HepG2 (cell line): ENCODE measurements at regions not wholly inside any gene's neighbourhood (a gene's known extent, or its start where the extent isn't known, plus 50 kb on each side); places are given as distances from the start of the nearest gene placed in this dataset.

Experiments
- ATAC-seq: fragments of 200-7000 bp; cut with Tn5 transposase; 3 replicates; pipeline ENCODE4 v1.9.1; 2020; ENCODE audit warnings: mild to moderate bottlenecking, moderate library complexity
- BruUV-seq: library from RNA; stranded (reverse); fragments of 400-500 nt; replicated peaks from 2 replicates; lab custom pipeline; 2021; lab: Mats Ljungman, UMichigan
- CTCF ChIA-PET: fragments of 300-600 bp; formaldehyde crosslinking; extraction: SDS; loops from one replicate; lab custom pipeline; 2021; ENCODE audit warnings: low total read pairs, inconsistent platforms, low intra/inter-chr PET ratio; lab: Yijun Ruan, JAX
- POLR2A ChIA-PET: fragments of 350-600 bp; sonication (Branson Sonifier 250); formaldehyde crosslinking; loops from one replicate; lab custom pipeline; 2020; ENCODE audit warnings: antibody characterized with exemption, inconsistent platforms; lab: Yijun Ruan, JAX
- DNase-seq: peaks from one replicate; pipeline ENCODE4 v3.0.0-alpha.2; 2015; ENCODE audit warnings: low spot score
- FAIRE-seq: peaks from 3 replicates; lab custom pipeline; 2011; peaks lifted over from hg19 to GRCh38; lab: Jason Lieb, UNC
- H2AFZ ChIP-seq: one replicate; pipeline ENCODE4 v1.6.1; 2011; ENCODE audit warnings: low read length, inconsistent platforms
- H3K27ac ChIP-seq: fragments of 300-600 bp; 3 replicates; pipeline ENCODE4 v1.8.0; 2011; ENCODE audit warnings: mixed run types, mild to moderate bottlenecking, mixed read lengths, low read length, inconsistent platforms; ENCODE audit not compliant: insufficient read depth; ENCODE audit errors: extremely low read length
- H3K27me3 ChIP-seq, 2 experiments: fragments of 200-600 bp in 1 of 2; 2 replicates in 1 of 2; 3 replicates in 1 of 2; pipeline versions ENCODE4 v1.6.0 to v1.8.0; 2011; ENCODE audit warnings: low read length in 2 of 2, mild to moderate bottlenecking in 2 of 2, moderate library complexity in 2 of 2, inconsistent platforms in 1 of 2; ENCODE audit not compliant: insufficient read depth in 2 of 2, control insufficient read depth in 1 of 2
- H3K36me3 ChIP-seq, 2 experiments: fragments of 200-600 bp in 1 of 2; replicated peaks in 1 of 2; 2 replicates in 1 of 2; 3 replicates in 1 of 2; pipeline versions ENCODE4 v1.5.1 to v1.8.0; 2011; ENCODE audit warnings: low read length in 2 of 2, inconsistent platforms in 1 of 2; ENCODE audit not compliant: insufficient read depth in 2 of 2, control insufficient read depth in 1 of 2
- H3K4me1 ChIP-seq: 2 replicates; pipeline ENCODE4 v1.5.1; 2012; ENCODE audit warnings: low read length, inconsistent platforms; ENCODE audit not compliant: insufficient read depth
- H3K4me2 ChIP-seq: 2 replicates; pipeline ENCODE4 v1.6.0; 2011; ENCODE audit warnings: low read depth, low read length, inconsistent platforms
- H3K4me3 ChIP-seq, 3 experiments: fragments of 200-600 bp in 1 of 3; sonication (generic), shearing (Covaris generic) in 1 of 3; replicated peaks in 1 of 3; 2 replicates each; pipeline ENCODE4 v1.5.1; 2011 to 2016; ENCODE audit warnings: low read length in 3 of 3, inconsistent platforms in 2 of 3, low read depth in 2 of 3, mild to moderate bottlenecking in 2 of 3, control low read depth in 1 of 3, mixed read lengths in 1 of 3; ENCODE audit not compliant: insufficient read depth in 1 of 3
- H3K79me2 ChIP-seq: one replicate; pipeline ENCODE4 v1.6.1; 2011; ENCODE audit warnings: low read length, inconsistent platforms; ENCODE audit not compliant: insufficient read depth
- H3K9ac ChIP-seq: 2 replicates; pipeline ENCODE4 v1.6.0; 2011; ENCODE audit warnings: mild to moderate bottlenecking, low read depth, low read length, inconsistent platforms; ENCODE audit not compliant: insufficient read depth
- H3K9me3 ChIP-seq: 2 replicates; pipeline ENCODE4 v1.5.1; 2012; ENCODE audit warnings: mild to moderate bottlenecking, low read length
- H4K20me1 ChIP-seq: 2 replicates; pipeline ENCODE4 v1.6.0; 2011; ENCODE audit warnings: inconsistent platforms, mild to moderate bottlenecking, low read length, moderate library complexity; ENCODE audit not compliant: insufficient read depth
- FIP1L1 ChIP-seq: fragments of 200-400 bp; formaldehyde crosslinking; IDR thresholded peaks from 2 replicates; pipeline ENCODE4 v1.6.1; 2018; ENCODE audit warnings: low read depth, mild to moderate bottlenecking, low read length, moderate library complexity, borderline replicate concordance; ENCODE audit not compliant: insufficient read depth
- KLF16 ChIP-seq, 2 experiments: sonication (generic) in 1 of 2; formaldehyde crosslinking in 1 of 2; IDR thresholded peaks; 2 replicates each; pipeline versions ENCODE4 v1.6.1 to v1.8.0; 2016 to 2023; ENCODE audit warnings: missing genetic modification reagents in 2 of 2, missing compliant biosample characterization in 1 of 2
- MAFK ChIP-seq, 2 experiments: IDR thresholded peaks in 1 of 2; conservative IDR thresholded peaks in 1 of 2; 2 replicates each; pipeline ENCODE4 v1.6.1; 2011; ENCODE audit warnings: improper control_type of control experiment in 2 of 2, low read length in 2 of 2
- TOPORS ChIP-seq: sonication (generic); formaldehyde crosslinking; IDR thresholded peaks from 2 replicates; pipeline ENCODE4 v1.8.0; 2023; ENCODE audit warnings: mild to moderate bottlenecking, missing genetic modification reagents
- ZBTB38 ChIP-seq: sonication (generic); formaldehyde crosslinking; IDR thresholded peaks from 2 replicates; pipeline ENCODE4 v1.5.1; 2020; ENCODE audit warnings: mild to moderate bottlenecking, missing genetic modification reagents
- ZKSCAN8 ChIP-seq: IDR thresholded peaks from 2 replicates; pipeline ENCODE4 v1.6.1; 2016; ENCODE audit warnings: borderline replicate concordance, missing genetic modification reagents, missing compliant biosample characterization
- ZNF446 ChIP-seq: sonication (generic); formaldehyde crosslinking; IDR thresholded peaks from 2 replicates; pipeline ENCODE4 v1.5.0; 2020; ENCODE audit warnings: mild to moderate bottlenecking, missing genetic modification reagents
- ZNF564 ChIP-seq: sonication (generic); formaldehyde crosslinking; IDR thresholded peaks from 2 replicates; pipeline ENCODE4 v1.8.1; 2023; ENCODE audit warnings: mild to moderate bottlenecking, missing genetic modification reagents
- ZNF790 ChIP-seq: sonication (generic); formaldehyde crosslinking; IDR thresholded peaks from 2 replicates; pipeline ENCODE4 v1.8.0; 2022; ENCODE audit warnings: missing genetic modification reagents, mild to moderate bottlenecking, borderline replicate concordance
- WGBS: methylation state at CpG from one replicate; pipeline ENCODE4 v1.1.6; 2017; ENCODE audit warnings: low lambda C conversion rate; 5-methylcytosine and 5-hydroxymethylcytosine counted together
- in situ Hi-C: cut with HindIII; loops from 2 replicates; pipeline ENCODE4 v1.10.0; 2017; ENCODE audit warnings: low pct_unique_long_range_greater_than_20kb; ENCODE audit not compliant: extremely low pct_ligation_motif_present
- intact Hi-C: fragments of 100-400 bp; cut with micrococcal nuclease; formaldehyde crosslinking; loops from one replicate; pipeline ENCODE4 v1.10.0; 2022; ENCODE audit not compliant: unreplicated experiment
- TF ChIP-seq, protein P1 (sequence below), 2 experiments: fragments of 450-650 bp in 1 of 2; sonication (generic) in 1 of 2; formaldehyde crosslinking in 1 of 2; IDR thresholded peaks; 2 replicates each; pipeline versions ENCODE4 v1.6.1 to v1.8.0; 2016 to 2022; ENCODE audit warnings: antibody characterized with exemption in 1 of 2, mild to moderate bottlenecking in 1 of 2, missing genetic modification reagents in 1 of 2
- TF ChIP-seq, protein P2 (sequence below): sonication (generic); formaldehyde crosslinking; IDR thresholded peaks from 2 replicates; pipeline ENCODE4; 2020; ENCODE audit warnings: missing genetic modification reagents, mild to moderate bottlenecking, borderline replicate concordance

DNA sequence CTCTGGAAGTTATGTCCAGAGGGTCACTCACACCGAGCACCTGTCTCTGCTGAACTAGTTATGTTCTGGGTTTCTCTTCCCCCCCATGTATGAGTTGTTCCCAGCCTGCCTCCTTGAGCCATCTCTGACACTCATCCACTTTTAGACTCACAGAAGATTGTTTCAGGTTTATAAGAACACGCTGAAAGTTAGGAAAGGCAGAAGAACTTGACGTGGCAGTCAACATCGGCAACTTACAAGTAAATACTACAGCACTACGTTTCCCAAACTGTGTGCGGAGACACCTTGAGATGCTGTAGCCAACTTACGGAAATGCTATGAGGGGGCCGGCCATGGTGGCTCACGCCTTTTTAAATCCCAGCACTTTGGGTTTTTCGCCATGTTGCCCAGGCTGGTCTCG is 318.0 kb downstream of the ZNF621 start:
- WGBS: 94% methylated on average over 11 of the region's 11 CpGs
- Histone ChIP-seq H3K36me3 (no peaks in the 10 kb centered on the region), H4K20me1 (no peaks in the 10 kb centered on the region), H3K79me2 (no peaks in the 10 kb centered on the region), H3K4me1 (peaks cover 70% of the 10 kb centered on the region), H3K27ac (peak overlapping the region; percentile 96), H3K9ac (peak overlapping the region; percentile 26), H3K4me3 (no peak overlapping the region), H3K9me3 (peaks cover 9% of the 10 kb centered on the region), H3K4me2 (peak overlapping the region; percentile 22), H2AFZ (no peak overlapping the region), H3K27me3 (no peaks in the 10 kb centered on the region)
- no peak for FAIRE-seq
- no peak for ATAC-seq
- BruUV-seq: no TSS peak
- no peak for DNase-seq
- ChIA-PET CTCF (no interaction called here), POLR2A (interaction anchor here (0.6 to 2.1 kb wide), 3 partner anchors 11 to 356 kb away, joined by 3 to 6 read pairs (median 5); partner anchors contain the start of gene CTNNB1)
- in situ Hi-C loops: no loop called here
- intact Hi-C loops: loop anchor here (1.0 to 10.0 kb wide), 3 partner anchors 29 to 352 kb away; partner anchors contain the start of gene CTNNB1
- peak; percentile 91 for TF ChIP-seq ZBTB38 (CRISPR knock-in tag)
- TF ChIP-seq TOPORS (CRISPR knock-in tag): no peak
- TF ChIP-seq ZKSCAN8: no peak
- TF ChIP-seq KLF16 (CRISPR knock-in tag; IDR thresholded peaks at IDR 0.05): no peak
- TF ChIP-seq ZNF790 (CRISPR knock-in tag): no peak
- TF ChIP-seq ZNF446 (CRISPR knock-in tag): no peak
- no peak for TF ChIP-seq ZNF564
- TF ChIP-seq, protein P1, sequence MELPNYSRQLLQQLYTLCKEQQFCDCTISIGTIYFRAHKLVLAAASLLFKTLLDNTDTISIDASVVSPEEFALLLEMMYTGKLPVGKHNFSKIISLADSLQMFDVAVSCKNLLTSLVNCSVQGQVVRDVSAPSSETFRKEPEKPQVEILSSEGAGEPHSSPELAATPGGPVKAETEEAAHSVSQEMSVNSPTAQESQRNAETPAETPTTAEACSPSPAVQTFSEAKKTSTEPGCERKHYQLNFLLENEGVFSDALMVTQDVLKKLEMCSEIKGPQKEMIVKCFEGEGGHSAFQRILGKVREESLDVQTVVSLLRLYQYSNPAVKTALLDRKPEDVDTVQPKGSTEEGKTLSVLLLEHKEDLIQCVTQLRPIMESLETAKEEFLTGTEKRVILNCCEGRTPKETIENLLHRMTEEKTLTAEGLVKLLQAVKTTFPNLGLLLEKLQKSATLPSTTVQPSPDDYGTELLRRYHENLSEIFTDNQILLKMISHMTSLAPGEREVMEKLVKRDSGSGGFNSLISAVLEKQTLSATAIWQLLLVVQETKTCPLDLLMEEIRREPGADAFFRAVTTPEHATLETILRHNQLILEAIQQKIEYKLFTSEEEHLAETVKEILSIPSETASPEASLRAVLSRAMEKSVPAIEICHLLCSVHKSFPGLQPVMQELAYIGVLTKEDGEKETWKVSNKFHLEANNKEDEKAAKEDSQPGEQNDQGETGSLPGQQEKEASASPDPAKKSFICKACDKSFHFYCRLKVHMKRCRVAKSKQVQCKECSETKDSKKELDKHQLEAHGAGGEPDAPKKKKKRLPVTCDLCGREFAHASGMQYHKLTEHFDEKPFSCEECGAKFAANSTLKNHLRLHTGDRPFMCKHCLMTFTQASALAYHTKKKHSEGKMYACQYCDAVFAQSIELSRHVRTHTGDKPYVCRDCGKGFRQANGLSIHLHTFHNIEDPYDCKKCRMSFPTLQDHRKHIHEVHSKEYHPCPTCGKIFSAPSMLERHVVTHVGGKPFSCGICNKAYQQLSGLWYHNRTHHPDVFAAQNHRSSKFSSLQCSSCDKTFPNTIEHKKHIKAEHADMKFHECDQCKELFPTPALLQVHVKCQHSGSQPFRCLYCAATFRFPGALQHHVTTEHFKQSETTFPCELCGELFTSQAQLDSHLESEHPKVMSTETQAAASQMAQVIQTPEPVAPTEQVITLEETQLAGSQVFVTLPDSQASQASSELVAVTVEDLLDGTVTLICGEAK (IDR thresholded peaks at IDR 0.05): no peak
- TF ChIP-seq, protein P1 (CRISPR knock-in tag; IDR thresholded peaks at IDR 0.05): no peak
- TF ChIP-seq FIP1L1: no peak
- no peak for TF ChIP-seq MAFK (conservative IDR thresholded peaks at IDR 0.05 in 1 of 2, IDR thresholded peaks at IDR 0.05 in 1 of 2; ENCODE audit: low read length in 2 of 2)
- TF ChIP-seq, protein P2, sequence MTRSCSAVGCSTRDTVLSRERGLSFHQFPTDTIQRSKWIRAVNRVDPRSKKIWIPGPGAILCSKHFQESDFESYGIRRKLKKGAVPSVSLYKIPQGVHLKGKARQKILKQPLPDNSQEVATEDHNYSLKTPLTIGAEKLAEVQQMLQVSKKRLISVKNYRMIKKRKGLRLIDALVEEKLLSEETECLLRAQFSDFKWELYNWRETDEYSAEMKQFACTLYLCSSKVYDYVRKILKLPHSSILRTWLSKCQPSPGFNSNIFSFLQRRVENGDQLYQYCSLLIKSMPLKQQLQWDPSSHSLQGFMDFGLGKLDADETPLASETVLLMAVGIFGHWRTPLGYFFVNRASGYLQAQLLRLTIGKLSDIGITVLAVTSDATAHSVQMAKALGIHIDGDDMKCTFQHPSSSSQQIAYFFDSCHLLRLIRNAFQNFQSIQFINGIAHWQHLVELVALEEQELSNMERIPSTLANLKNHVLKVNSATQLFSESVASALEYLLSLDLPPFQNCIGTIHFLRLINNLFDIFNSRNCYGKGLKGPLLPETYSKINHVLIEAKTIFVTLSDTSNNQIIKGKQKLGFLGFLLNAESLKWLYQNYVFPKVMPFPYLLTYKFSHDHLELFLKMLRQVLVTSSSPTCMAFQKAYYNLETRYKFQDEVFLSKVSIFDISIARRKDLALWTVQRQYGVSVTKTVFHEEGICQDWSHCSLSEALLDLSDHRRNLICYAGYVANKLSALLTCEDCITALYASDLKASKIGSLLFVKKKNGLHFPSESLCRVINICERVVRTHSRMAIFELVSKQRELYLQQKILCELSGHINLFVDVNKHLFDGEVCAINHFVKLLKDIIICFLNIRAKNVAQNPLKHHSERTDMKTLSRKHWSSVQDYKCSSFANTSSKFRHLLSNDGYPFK (CRISPR knock-in tag): no peak
